Activated B cell treated with CpG ODN at 0.5 μM for 24 hours (primary cell): ENCODE measurements at regions not wholly inside any gene's neighbourhood (a gene's known extent, or its start where the extent isn't known, plus 50 kb on each side); places are given as distances from the start of the nearest gene placed in this dataset.

Experiments
- ATAC-seq: fragments of 200-7000 bp; cut with Tn5 transposase; one replicate; pipeline ENCODE4 v1.10.0; 2021; ENCODE audit warnings: low read depth, mild to moderate bottlenecking, moderate library complexity
- CTCF ChIA-PET: fragments of 350-600 bp; sonication (Branson Sonifier 250); formaldehyde crosslinking; loops from one replicate; lab custom pipeline; 2021; ENCODE audit warnings: antibody characterized with exemption; lab: Charles Lee
- POLR2A ChIA-PET: fragments of 350-600 bp; sonication (Branson Sonifier 250); formaldehyde crosslinking; loops from one replicate; lab custom pipeline; 2021; ENCODE audit warnings: antibody characterized with exemption; lab: Charles Lee
- DNase-seq: peaks from one replicate; pipeline ENCODE4 v3.0.0; 2022
- H3K27ac Mint-ChIP-seq: one replicate; pipeline ENCODE4 v1.8.0; 2020; ENCODE audit warnings: mixed read lengths
- H3K27me3 Mint-ChIP-seq: one replicate; pipeline ENCODE4 v1.8.0; 2021; ENCODE audit warnings: mixed read lengths
- H3K36me3 Mint-ChIP-seq: one replicate; pipeline ENCODE4 v1.8.0; 2021; ENCODE audit warnings: low read depth, mixed read lengths
- H3K4me1 Mint-ChIP-seq: one replicate; pipeline ENCODE4 v1.8.0; 2021; ENCODE audit warnings: mixed read lengths
- H3K4me3 Mint-ChIP-seq: one replicate; pipeline ENCODE4 v1.8.0; 2020; ENCODE audit warnings: mild to moderate bottlenecking, mixed read lengths
- H3K9me3 Mint-ChIP-seq: one replicate; pipeline ENCODE4 v1.8.0; 2020; ENCODE audit warnings: mixed read lengths
- CTCF ChIP-seq: fragments of 200-600 bp; IDR thresholded peaks from one replicate; pipeline ENCODE4 v1.8.0; 2022; ENCODE audit warnings: antibody characterized with exemption, mild to moderate bottlenecking
- intact Hi-C: fragments of 100-400 bp; cut with micrococcal nuclease; formaldehyde crosslinking; loops from one replicate; pipeline ENCODE4 v1.15.1; 2024

- intact Hi-C loops, result no loop called here
- Mint-ChIP-seq H3K4me1 (no peaks in the 10 kb centered on the region), H3K4me3 (no peak overlapping the region), H3K36me3 (no peaks in the 10 kb centered on the region), H3K9me3 (no peaks in the 10 kb centered on the region), H3K27me3 (no peaks in the 10 kb centered on the region), H3K27ac (no peak overlapping the region)
- no peak for DNase-seq
- POLR2A ChIA-PET, result no interaction called here
- no peak for TF ChIP-seq CTCF
- CTCF ChIA-PET, result no interaction called here
- no peak for ATAC-seq
Measured at GRCh38 chr16:6557353-6558023, 775.2 kb upstream of the RBFOX1 start.

- no peaks in the 10 kb centered on the region for H3K9me3 Mint-ChIP-seq
- ATAC-seq (no peak), DNase-seq (no peak)
- H3K4me3 Mint-ChIP-seq, result no peak overlapping the region
- H3K36me3 Mint-ChIP-seq, result no peaks in the 10 kb centered on the region
- H3K4me1 Mint-ChIP-seq, result no peaks in the 10 kb centered on the region
- CTCF ChIA-PET, result no interaction called here
- no peak for TF ChIP-seq CTCF
- no peak overlapping the region for H3K27ac Mint-ChIP-seq
- no peaks in the 10 kb centered on the region for H3K27me3 Mint-ChIP-seq
- intact Hi-C loops, result no loop called here
- POLR2A ChIA-PET, result no interaction called here
Measured at GRCh38 chr16:6549415-6549814, 783.2 kb upstream of the RBFOX1 start.

GRCh38 chr16:6548507-6548906 is 784.1 kb upstream of the RBFOX1 start:
- no peak for ATAC-seq
- TF ChIP-seq CTCF, result no peak
- intact Hi-C loops, result no loop called here
- Mint-ChIP-seq H3K27ac (no peak overlapping the region), H3K9me3 (no peaks in the 10 kb centered on the region), H3K36me3 (no peaks in the 10 kb centered on the region), H3K4me3 (no peak overlapping the region), H3K27me3 (no peaks in the 10 kb centered on the region), H3K4me1 (no peaks in the 10 kb centered on the region)
- ChIA-PET POLR2A (no interaction called here), CTCF (no interaction called here)
- DNase-seq, result no peak

GRCh38 chr16:6547131-6547530 is 785.5 kb upstream of the RBFOX1 start:
- no peaks in the 10 kb centered on the region for H3K27me3 Mint-ChIP-seq
- H3K36me3 Mint-ChIP-seq, result no peaks in the 10 kb centered on the region
- no peak overlapping the region for H3K27ac Mint-ChIP-seq
- POLR2A ChIA-PET, result no interaction called here
- no peak overlapping the region for H3K4me3 Mint-ChIP-seq
- CTCF ChIA-PET, result no interaction called here
- H3K9me3 Mint-ChIP-seq, result no peaks in the 10 kb centered on the region
- H3K4me1 Mint-ChIP-seq, result no peaks in the 10 kb centered on the region
- intact Hi-C loops, result no loop called here
- TF ChIP-seq CTCF, result no peak
- DNase-seq (no peak), ATAC-seq (no peak)

- ChIA-PET CTCF (no interaction called here), POLR2A (no interaction called here)
- ATAC-seq, result no peak
- intact Hi-C loops, result no loop called here
- H3K9me3 Mint-ChIP-seq, result no peaks in the 10 kb centered on the region
- no peak for DNase-seq
- no peaks in the 10 kb centered on the region for H3K36me3 Mint-ChIP-seq
- no peaks in the 10 kb centered on the region for H3K27me3 Mint-ChIP-seq
- H3K4me3 Mint-ChIP-seq, result no peak overlapping the region
- H3K4me1 Mint-ChIP-seq, result no peaks in the 10 kb centered on the region
- no peak overlapping the region for H3K27ac Mint-ChIP-seq
- no peak for TF ChIP-seq CTCF
Measured at GRCh38 chr16:6545329-6545728, 787.3 kb upstream of the RBFOX1 start.
